Cardiac muscle cell (in vitro differentiated cells and primary cell): ENCODE measurements at regions not wholly inside any gene's neighbourhood (a gene's known extent, or its start where the extent isn't known, plus 50 kb on each side); places are given as distances from the start of the nearest gene placed in this dataset.

Experiments
- DNase-seq, 2 donors: peaks; one replicate each; pipeline versions ENCODE4 v3.0.0 to v3.0.0-alpha.2; 2010 to 2017; ENCODE audit warnings: low read depth in 1 of 2, low spot score in 1 of 2
- H3K27ac ChIP-seq: fragments of 200-600 bp; sonication (generic); 2 replicates; pipeline ENCODE4 v1.5.1; 2016
- H3K27me3 ChIP-seq: fragments of 200-600 bp; sonication (generic); 2 replicates; pipeline ENCODE4 v1.6.0; 2016; ENCODE audit warnings: control low read depth
- H3K36me3 ChIP-seq: fragments of 200-600 bp; sonication (generic); 2 replicates; pipeline ENCODE4 v1.5.1; 2016; ENCODE audit warnings: control low read depth
- H3K4me1 ChIP-seq: fragments of 200-600 bp; sonication (generic); 2 replicates; pipeline ENCODE4 v1.8.1; 2017; ENCODE audit warnings: low read depth, mild to moderate bottlenecking, mixed run types
- H3K4me3 ChIP-seq: fragments of 200-600 bp; sonication (generic); 2 replicates; pipeline ENCODE4 v1.5.1; 2016; ENCODE audit warnings: mild to moderate bottlenecking
- H3K9me3 ChIP-seq: fragments of 200-600 bp; sonication (generic); 2 replicates; pipeline ENCODE4 v1.5.1; 2017; ENCODE audit warnings: low read depth, mild to moderate bottlenecking, control low read depth
- CTCF ChIP-seq: IDR thresholded peaks from 2 replicates; pipeline ENCODE4 v1.5.1; 2012; ENCODE audit warnings: low read depth, mild to moderate bottlenecking, low read length

- no peak for DNase-seq
- Histone ChIP-seq H3K27ac (no peak overlapping the region), H3K36me3 (no peaks in the 10 kb centered on the region), H3K4me3 (no peak overlapping the region), H3K9me3 (no peaks in the 10 kb centered on the region), H3K4me1 (no peaks in the 10 kb centered on the region), H3K27me3 (no peaks in the 10 kb centered on the region)
- no peak for TF ChIP-seq CTCF
These were observed 924.3 kb upstream of the CDH10 start for GRCh38 chr5:25568989-25569625.

GRCh38 chr5:25568294-25568693 is 923.5 kb upstream of the CDH10 start:
- no peak overlapping the region for H3K27ac ChIP-seq
- H3K9me3 ChIP-seq = no peaks in the 10 kb centered on the region
- TF ChIP-seq CTCF = no peak
- DNase-seq = no peak
- H3K4me1 ChIP-seq = no peaks in the 10 kb centered on the region
- H3K4me3 ChIP-seq = no peak overlapping the region
- H3K36me3 ChIP-seq = no peaks in the 10 kb centered on the region
- H3K27me3 ChIP-seq = no peaks in the 10 kb centered on the region

GRCh38 chr5:25567881-25568280 is 923.1 kb upstream of the CDH10 start:
- no peaks in the 10 kb centered on the region for H3K4me1 ChIP-seq
- no peak for TF ChIP-seq CTCF
- H3K4me3 ChIP-seq = no peak overlapping the region
- no peak for DNase-seq
- no peaks in the 10 kb centered on the region for H3K27me3 ChIP-seq
- no peak overlapping the region for H3K27ac ChIP-seq
- no peaks in the 10 kb centered on the region for H3K9me3 ChIP-seq
- no peaks in the 10 kb centered on the region for H3K36me3 ChIP-seq

- no peak for DNase-seq
- Histone ChIP-seq H3K4me1 (no peaks in the 10 kb centered on the region), H3K9me3 (no peaks in the 10 kb centered on the region), H3K36me3 (no peaks in the 10 kb centered on the region), H3K27me3 (no peaks in the 10 kb centered on the region), H3K27ac (no peak overlapping the region), H3K4me3 (no peak overlapping the region)
- no peak for TF ChIP-seq CTCF
These were observed 917.9 kb upstream of the CDH10 start for GRCh38 chr5:25562656-25563055.

- Histone ChIP-seq H3K27ac (no peak overlapping the region), H3K4me3 (no peak overlapping the region), H3K27me3 (no peaks in the 10 kb centered on the region), H3K9me3 (no peaks in the 10 kb centered on the region), H3K36me3 (no peaks in the 10 kb centered on the region), H3K4me1 (no peaks in the 10 kb centered on the region)
- no peak for DNase-seq
- no peak for TF ChIP-seq CTCF
These were observed 909.3 kb upstream of the CDH10 start for GRCh38 chr5:25554077-25554476.
